H9 (cell line): ENCODE measurements at regions not wholly inside any gene's neighbourhood (a gene's known extent, or its start where the extent isn't known, plus 50 kb on each side); places are given as distances from the start of the nearest gene placed in this dataset.

ENCODE experiments used
- DNase-seq: peaks from one replicate; pipeline ENCODE4 v3.0.0-alpha.2; 2017
- H2AFZ ChIP-seq: one replicate; pipeline ENCODE4 v1.6.1; 2013; ENCODE audit warnings: mild to moderate bottlenecking, low read length, control low read depth, moderate library complexity
- H2AK5ac ChIP-seq: 2 replicates; pipeline ENCODE4 v1.6.1; 2013; ENCODE audit warnings: low read length, control low read depth, mixed read lengths; ENCODE audit not compliant: insufficient read length
- H2BK120ac ChIP-seq: one replicate; pipeline ENCODE4 v1.6.1; 2013; ENCODE audit warnings: low read depth, mild to moderate bottlenecking, low read length, control low read depth, inconsistent platforms; ENCODE audit not compliant: poor library complexity, severe bottlenecking
- H2BK12ac ChIP-seq: 2 replicates; pipeline ENCODE4 v1.6.1; 2013; ENCODE audit warnings: low read length, control low read depth, mixed read lengths, low read depth; ENCODE audit not compliant: insufficient read length
- H2BK15ac ChIP-seq: 2 replicates; pipeline ENCODE4 v1.6.1; 2013; ENCODE audit warnings: low read depth, low read length, control low read depth
- H2BK20ac ChIP-seq: one replicate; pipeline ENCODE4 v1.6.1; 2013; ENCODE audit warnings: low read depth, mild to moderate bottlenecking, low read length, control low read depth, inconsistent platforms; ENCODE audit not compliant: poor library complexity, severe bottlenecking
- H2BK5ac ChIP-seq: 2 replicates; pipeline ENCODE4 v1.6.1; 2013; ENCODE audit warnings: low read length, control low read depth, mixed read lengths; ENCODE audit not compliant: insufficient read length
- H3K14ac ChIP-seq: 2 replicates; pipeline ENCODE4 v1.6.1; 2013; ENCODE audit warnings: low read length, control low read depth; ENCODE audit not compliant: insufficient read depth
- H3K18ac ChIP-seq: 2 replicates; pipeline ENCODE4 v1.6.1; 2013; ENCODE audit warnings: low read depth, mild to moderate bottlenecking, mixed read lengths, low read length, control low read depth; ENCODE audit not compliant: insufficient read length
- H3K23ac ChIP-seq: 2 replicates; pipeline ENCODE4 v1.6.1; 2013; ENCODE audit warnings: low read length, control low read depth, mixed read lengths, low read depth; ENCODE audit not compliant: insufficient read length
- H3K23me2 ChIP-seq: 2 replicates; pipeline ENCODE4 v1.6.1; 2013; ENCODE audit warnings: low read depth, mild to moderate bottlenecking, mixed read lengths, low read length, control low read depth; ENCODE audit not compliant: insufficient read length, poor library complexity, severe bottlenecking
- H3K27ac ChIP-seq: 2 replicates; pipeline ENCODE4 v1.5.1; 2013; ENCODE audit warnings: low read length, control low read depth, mixed read lengths, low read depth; ENCODE audit not compliant: insufficient read length
- H3K27me3 ChIP-seq: 2 replicates; pipeline ENCODE4 v1.6.1; 2013; ENCODE audit warnings: low read length, control low read depth, inconsistent platforms; ENCODE audit not compliant: insufficient read depth
- H3K4ac ChIP-seq: 2 replicates; pipeline ENCODE4 v1.6.1; 2013; ENCODE audit warnings: low read depth, mild to moderate bottlenecking, control low read depth, inconsistent platforms, low read length, moderate library complexity
- H3K4me1 ChIP-seq: 2 replicates; pipeline ENCODE4 v1.6.1; 2013; ENCODE audit warnings: low read length, control low read depth, inconsistent platforms; ENCODE audit not compliant: insufficient read depth
- H3K4me2 ChIP-seq: 2 replicates; pipeline ENCODE4 v1.6.1; 2013; ENCODE audit warnings: low read length, control low read depth, mixed read lengths; ENCODE audit not compliant: insufficient read length, insufficient read depth
- H3K56ac ChIP-seq: 2 replicates; pipeline ENCODE4 v1.6.1; 2013; ENCODE audit warnings: low read depth, mild to moderate bottlenecking, mixed read lengths, low read length, control low read depth; ENCODE audit not compliant: insufficient read length
- H3K79me1 ChIP-seq: 2 replicates; pipeline ENCODE4 v1.6.1; 2013; ENCODE audit warnings: low read depth, mild to moderate bottlenecking, moderate library complexity, low read length, control low read depth, inconsistent platforms; ENCODE audit not compliant: insufficient read depth, poor library complexity, severe bottlenecking
- H3K79me2 ChIP-seq: 2 replicates; pipeline ENCODE4 v1.6.1; 2013; ENCODE audit warnings: low read length, control low read depth, inconsistent platforms; ENCODE audit not compliant: insufficient read depth
- H3K9ac ChIP-seq: 2 replicates; pipeline ENCODE4 v1.6.1; 2013; ENCODE audit warnings: low read length, control low read depth, mixed read lengths; ENCODE audit not compliant: insufficient read length; ENCODE audit errors: extremely low read depth
- H3K9me3 ChIP-seq: one replicate; pipeline ENCODE4 v1.6.1; 2013; ENCODE audit warnings: low read depth, low read length, inconsistent platforms; ENCODE audit not compliant: control insufficient read depth
- H3T11ph ChIP-seq: one replicate; pipeline ENCODE4 v1.6.1; 2013; ENCODE audit warnings: mild to moderate bottlenecking, low read length, control low read depth, inconsistent platforms
- H4K20me1 ChIP-seq: one replicate; pipeline ENCODE4 v1.6.1; 2013; ENCODE audit not compliant: control insufficient read depth, insufficient read length, insufficient read depth
- H4K5ac ChIP-seq: 2 replicates; pipeline ENCODE4 v1.6.1; 2013; ENCODE audit warnings: low read depth, mild to moderate bottlenecking, mixed read lengths, low read length, control low read depth; ENCODE audit not compliant: insufficient read length
- H4K8ac ChIP-seq: replicated peaks from 2 replicates; pipeline ENCODE4 v1.6.1; 2013; ENCODE audit warnings: low read length, control low read depth, mixed read lengths, low read depth; ENCODE audit not compliant: insufficient read length
- H4K91ac ChIP-seq: 2 replicates; pipeline ENCODE4 v1.6.1; 2013; ENCODE audit warnings: low read depth, mild to moderate bottlenecking, moderate library complexity, mixed read lengths, low read length, control low read depth; ENCODE audit not compliant: insufficient read length
- H3K27ac Mint-ChIP-seq, 3 experiments: 2 replicates in 2 of 3; 3 replicates in 1 of 3; pipeline ENCODE4 v1.8.0; 2020 to 2021; ENCODE audit warnings: mixed read lengths in 3 of 3, mild to moderate bottlenecking in 1 of 3, moderate library complexity in 1 of 3
- H3K27me3 Mint-ChIP-seq: 2 replicates; pipeline ENCODE4 v1.8.0; 2021; ENCODE audit warnings: low read depth, mild to moderate bottlenecking, moderate library complexity, mixed read lengths
- H3K36me3 Mint-ChIP-seq, 3 experiments: 2 replicates in 2 of 3; 3 replicates in 1 of 3; pipeline ENCODE4 v1.8.0; 2020 to 2021; ENCODE audit warnings: low read depth in 3 of 3, mixed read lengths in 3 of 3; ENCODE audit not compliant: insufficient read depth in 1 of 3
- H3K4me1 Mint-ChIP-seq, 2 experiments: 2 replicates each; pipeline ENCODE4 v1.8.0; 2020; ENCODE audit warnings: mixed read lengths in 2 of 2
- H3K4me3 Mint-ChIP-seq, 2 experiments: 2 replicates in 1 of 2; 3 replicates in 1 of 2; pipeline ENCODE4 v1.8.0; 2020 to 2021; ENCODE audit warnings: mild to moderate bottlenecking in 2 of 2, mixed read lengths in 2 of 2, moderate library complexity in 1 of 2
- H3K9me3 Mint-ChIP-seq, 2 experiments: 2 replicates in 1 of 2; 3 replicates in 1 of 2; pipeline ENCODE4 v1.8.0; 2020; ENCODE audit warnings: mild to moderate bottlenecking in 2 of 2, mixed read lengths in 2 of 2, moderate library complexity in 1 of 2
- CTCF ChIP-seq: fragments of 200-600 bp; sonication (generic); conservative IDR thresholded peaks from 3 replicates; pipeline ENCODE4 v1.8.0; 2021; ENCODE audit warnings: antibody characterized with exemption, mild to moderate bottlenecking
- WGBS: extraction: QIAGEN DNeasy Blood & Tissue Kit; methylation state at CpG from one replicate; pipeline ENCODE4 v1.1.7; 2013; ENCODE audit warnings: missing lambda C conversion rate, low lambda C conversion rate, mixed read lengths; ENCODE audit not compliant: insufficient read length; ENCODE audit errors: extremely low coverage; 5-methylcytosine and 5-hydroxymethylcytosine counted together

DNA sequence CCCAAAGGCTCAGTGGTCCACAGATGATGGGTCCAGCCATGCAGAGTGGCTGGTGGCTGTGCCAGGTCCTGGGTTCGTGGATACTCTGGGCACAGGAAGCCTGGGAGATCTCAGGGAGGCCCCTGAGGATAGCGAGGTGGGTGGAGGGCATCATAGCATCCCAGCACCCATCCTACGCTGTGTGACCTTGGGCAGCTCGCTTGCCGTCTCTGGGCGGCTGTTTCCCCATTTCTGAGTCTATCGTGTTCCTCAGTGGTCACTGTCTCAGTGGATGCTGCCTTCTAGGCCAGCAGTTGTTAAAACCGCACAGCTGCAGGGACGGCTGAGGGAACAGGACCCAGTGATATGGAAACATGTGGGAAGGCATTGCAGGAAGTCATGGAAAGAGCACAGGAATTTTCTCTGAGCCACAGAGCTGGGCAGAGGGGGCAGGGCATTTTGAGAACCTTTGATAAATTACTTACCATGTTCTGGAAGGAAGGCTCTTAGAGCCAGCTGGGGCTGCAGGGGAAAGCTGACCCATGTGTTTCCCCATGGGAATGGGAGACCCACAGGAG is 86.4 kb upstream of the COL5A1 start:
- Histone ChIP-seq H2BK15ac (no peak overlapping the region), H2BK5ac (no peak overlapping the region), H3K23me2 (no peaks in the 10 kb centered on the region), H4K5ac (no peak overlapping the region), H3K9me3 (no peaks in the 10 kb centered on the region), H3K27me3 (no peaks in the 10 kb centered on the region), H3K9ac (no peak overlapping the region), H2BK12ac (no peak overlapping the region), H3K4me2 (no peak overlapping the region), H2AFZ (no peak overlapping the region), H2AK5ac (no peak overlapping the region), H3K79me2 (no peaks in the 10 kb centered on the region), H4K8ac (no peak overlapping the region), H3K18ac (no peak overlapping the region), H2BK20ac (no peak overlapping the region), H4K91ac (no peak overlapping the region), H4K20me1 (no peaks in the 10 kb centered on the region), H2BK120ac (no peak overlapping the region), H3K14ac (no peak overlapping the region), H3T11ph (no peak overlapping the region), H3K4ac (no peak overlapping the region), H3K27ac (no peak overlapping the region), H3K4me1 (no peaks in the 10 kb centered on the region), H3K79me1 (no peaks in the 10 kb centered on the region), H3K23ac (no peak overlapping the region), H3K56ac (no peak overlapping the region)
- DNase-seq: no peak
- Mint-ChIP-seq H3K27me3 (peaks cover 6% of the 10 kb centered on the region), H3K27ac (no peak overlapping the region; a peak in 1 of 7 replicates), H3K36me3 (no peaks in the 10 kb centered on the region), H3K9me3 (peaks cover 0 to 4% of the 10 kb centered on the region in 2 experiments; a peak in 2 of 5 replicates), H3K4me1 (peaks cover 3 to 12% of the 10 kb centered on the region in 2 experiments; a peak in 2 of 4 replicates), H3K4me3 (no peak overlapping the region)
- TF ChIP-seq CTCF: no peak
- WGBS: no CpG with 5 or more reads among the region's 9 CpGs
